H9 (cell line): ENCODE measurements at regions not wholly inside any gene's neighbourhood (a gene's known extent, or its start where the extent isn't known, plus 50 kb on each side); places are given as distances from the start of the nearest gene placed in this dataset.

ENCODE experiments used
- DNase-seq: peaks from one replicate; pipeline ENCODE4 v3.0.0-alpha.2; 2017
- H2AFZ ChIP-seq: one replicate; pipeline ENCODE4 v1.6.1; 2013; ENCODE audit warnings: mild to moderate bottlenecking, low read length, control low read depth, moderate library complexity
- H2AK5ac ChIP-seq: 2 replicates; pipeline ENCODE4 v1.6.1; 2013; ENCODE audit warnings: low read length, control low read depth, mixed read lengths; ENCODE audit not compliant: insufficient read length
- H2BK120ac ChIP-seq: one replicate; pipeline ENCODE4 v1.6.1; 2013; ENCODE audit warnings: low read depth, mild to moderate bottlenecking, low read length, control low read depth, inconsistent platforms; ENCODE audit not compliant: poor library complexity, severe bottlenecking
- H2BK12ac ChIP-seq: 2 replicates; pipeline ENCODE4 v1.6.1; 2013; ENCODE audit warnings: low read length, control low read depth, mixed read lengths, low read depth; ENCODE audit not compliant: insufficient read length
- H2BK15ac ChIP-seq: 2 replicates; pipeline ENCODE4 v1.6.1; 2013; ENCODE audit warnings: low read depth, low read length, control low read depth
- H2BK20ac ChIP-seq: one replicate; pipeline ENCODE4 v1.6.1; 2013; ENCODE audit warnings: low read depth, mild to moderate bottlenecking, low read length, control low read depth, inconsistent platforms; ENCODE audit not compliant: poor library complexity, severe bottlenecking
- H2BK5ac ChIP-seq: 2 replicates; pipeline ENCODE4 v1.6.1; 2013; ENCODE audit warnings: low read length, control low read depth, mixed read lengths; ENCODE audit not compliant: insufficient read length
- H3K14ac ChIP-seq: 2 replicates; pipeline ENCODE4 v1.6.1; 2013; ENCODE audit warnings: low read length, control low read depth; ENCODE audit not compliant: insufficient read depth
- H3K18ac ChIP-seq: 2 replicates; pipeline ENCODE4 v1.6.1; 2013; ENCODE audit warnings: low read depth, mild to moderate bottlenecking, mixed read lengths, low read length, control low read depth; ENCODE audit not compliant: insufficient read length
- H3K23ac ChIP-seq: 2 replicates; pipeline ENCODE4 v1.6.1; 2013; ENCODE audit warnings: low read length, control low read depth, mixed read lengths, low read depth; ENCODE audit not compliant: insufficient read length
- H3K23me2 ChIP-seq: 2 replicates; pipeline ENCODE4 v1.6.1; 2013; ENCODE audit warnings: low read depth, mild to moderate bottlenecking, mixed read lengths, low read length, control low read depth; ENCODE audit not compliant: insufficient read length, poor library complexity, severe bottlenecking
- H3K27ac ChIP-seq: 2 replicates; pipeline ENCODE4 v1.5.1; 2013; ENCODE audit warnings: low read length, control low read depth, mixed read lengths, low read depth; ENCODE audit not compliant: insufficient read length
- H3K27me3 ChIP-seq: 2 replicates; pipeline ENCODE4 v1.6.1; 2013; ENCODE audit warnings: low read length, control low read depth, inconsistent platforms; ENCODE audit not compliant: insufficient read depth
- H3K4ac ChIP-seq: 2 replicates; pipeline ENCODE4 v1.6.1; 2013; ENCODE audit warnings: low read depth, mild to moderate bottlenecking, control low read depth, inconsistent platforms, low read length, moderate library complexity
- H3K4me1 ChIP-seq: 2 replicates; pipeline ENCODE4 v1.6.1; 2013; ENCODE audit warnings: low read length, control low read depth, inconsistent platforms; ENCODE audit not compliant: insufficient read depth
- H3K4me2 ChIP-seq: 2 replicates; pipeline ENCODE4 v1.6.1; 2013; ENCODE audit warnings: low read length, control low read depth, mixed read lengths; ENCODE audit not compliant: insufficient read length, insufficient read depth
- H3K56ac ChIP-seq: 2 replicates; pipeline ENCODE4 v1.6.1; 2013; ENCODE audit warnings: low read depth, mild to moderate bottlenecking, mixed read lengths, low read length, control low read depth; ENCODE audit not compliant: insufficient read length
- H3K79me1 ChIP-seq: 2 replicates; pipeline ENCODE4 v1.6.1; 2013; ENCODE audit warnings: low read depth, mild to moderate bottlenecking, moderate library complexity, low read length, control low read depth, inconsistent platforms; ENCODE audit not compliant: insufficient read depth, poor library complexity, severe bottlenecking
- H3K79me2 ChIP-seq: 2 replicates; pipeline ENCODE4 v1.6.1; 2013; ENCODE audit warnings: low read length, control low read depth, inconsistent platforms; ENCODE audit not compliant: insufficient read depth
- H3K9ac ChIP-seq: 2 replicates; pipeline ENCODE4 v1.6.1; 2013; ENCODE audit warnings: low read length, control low read depth, mixed read lengths; ENCODE audit not compliant: insufficient read length; ENCODE audit errors: extremely low read depth
- H3K9me3 ChIP-seq: one replicate; pipeline ENCODE4 v1.6.1; 2013; ENCODE audit warnings: low read depth, low read length, inconsistent platforms; ENCODE audit not compliant: control insufficient read depth
- H3T11ph ChIP-seq: one replicate; pipeline ENCODE4 v1.6.1; 2013; ENCODE audit warnings: mild to moderate bottlenecking, low read length, control low read depth, inconsistent platforms
- H4K20me1 ChIP-seq: one replicate; pipeline ENCODE4 v1.6.1; 2013; ENCODE audit not compliant: control insufficient read depth, insufficient read length, insufficient read depth
- H4K5ac ChIP-seq: 2 replicates; pipeline ENCODE4 v1.6.1; 2013; ENCODE audit warnings: low read depth, mild to moderate bottlenecking, mixed read lengths, low read length, control low read depth; ENCODE audit not compliant: insufficient read length
- H4K8ac ChIP-seq: replicated peaks from 2 replicates; pipeline ENCODE4 v1.6.1; 2013; ENCODE audit warnings: low read length, control low read depth, mixed read lengths, low read depth; ENCODE audit not compliant: insufficient read length
- H4K91ac ChIP-seq: 2 replicates; pipeline ENCODE4 v1.6.1; 2013; ENCODE audit warnings: low read depth, mild to moderate bottlenecking, moderate library complexity, mixed read lengths, low read length, control low read depth; ENCODE audit not compliant: insufficient read length
- H3K27ac Mint-ChIP-seq, 3 experiments: 2 replicates in 2 of 3; 3 replicates in 1 of 3; pipeline ENCODE4 v1.8.0; 2020 to 2021; ENCODE audit warnings: mixed read lengths in 3 of 3, mild to moderate bottlenecking in 1 of 3, moderate library complexity in 1 of 3
- H3K27me3 Mint-ChIP-seq: 2 replicates; pipeline ENCODE4 v1.8.0; 2021; ENCODE audit warnings: low read depth, mild to moderate bottlenecking, moderate library complexity, mixed read lengths
- H3K36me3 Mint-ChIP-seq, 3 experiments: 2 replicates in 2 of 3; 3 replicates in 1 of 3; pipeline ENCODE4 v1.8.0; 2020 to 2021; ENCODE audit warnings: low read depth in 3 of 3, mixed read lengths in 3 of 3; ENCODE audit not compliant: insufficient read depth in 1 of 3
- H3K4me1 Mint-ChIP-seq, 2 experiments: 2 replicates each; pipeline ENCODE4 v1.8.0; 2020; ENCODE audit warnings: mixed read lengths in 2 of 2
- H3K4me3 Mint-ChIP-seq, 2 experiments: 2 replicates in 1 of 2; 3 replicates in 1 of 2; pipeline ENCODE4 v1.8.0; 2020 to 2021; ENCODE audit warnings: mild to moderate bottlenecking in 2 of 2, mixed read lengths in 2 of 2, moderate library complexity in 1 of 2
- H3K9me3 Mint-ChIP-seq, 2 experiments: 2 replicates in 1 of 2; 3 replicates in 1 of 2; pipeline ENCODE4 v1.8.0; 2020; ENCODE audit warnings: mild to moderate bottlenecking in 2 of 2, mixed read lengths in 2 of 2, moderate library complexity in 1 of 2
- WGBS: extraction: QIAGEN DNeasy Blood & Tissue Kit; methylation state at CpG from one replicate; pipeline ENCODE4 v1.1.7; 2013; ENCODE audit warnings: missing lambda C conversion rate, low lambda C conversion rate, mixed read lengths; ENCODE audit not compliant: insufficient read length; ENCODE audit errors: extremely low coverage; 5-methylcytosine and 5-hydroxymethylcytosine counted together
- TF ChIP-seq, protein P1 (sequence below): fragments of 200-600 bp; sonication (generic); conservative IDR thresholded peaks from 3 replicates; pipeline ENCODE4 v1.8.0; 2021; ENCODE audit warnings: antibody characterized with exemption, mild to moderate bottlenecking

DNA sequence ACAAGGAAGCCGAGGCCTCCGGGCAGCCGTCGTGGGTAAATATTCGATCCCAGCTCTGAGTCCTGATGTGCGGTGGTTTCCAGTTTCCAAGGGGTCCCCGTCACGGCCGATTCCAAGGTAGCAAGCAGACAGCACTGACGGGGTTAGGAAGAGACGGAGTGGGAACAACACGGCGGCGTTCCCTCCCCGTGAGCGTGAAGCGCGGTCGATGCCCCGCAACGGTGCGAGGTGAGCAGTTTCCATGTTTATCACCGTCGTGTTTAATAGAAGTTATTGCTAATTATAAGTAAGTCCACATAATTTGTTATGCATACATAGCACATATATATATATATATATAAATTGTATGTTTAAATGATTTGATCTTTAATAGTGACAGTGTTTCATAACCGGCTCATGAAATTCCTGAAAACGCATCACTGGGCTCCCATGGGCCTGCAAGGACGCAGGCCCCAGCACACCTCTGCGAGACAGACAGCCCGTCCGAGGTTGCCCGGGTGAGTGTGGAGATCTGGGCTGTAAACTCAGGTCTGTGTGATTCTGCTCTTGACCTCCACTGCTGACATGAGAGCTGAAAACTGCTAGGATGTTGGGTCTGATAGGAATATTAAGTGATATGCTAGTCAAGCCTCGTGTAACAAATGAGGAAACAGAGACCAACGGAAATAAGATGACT is 243.5 kb upstream of the SALL3 start:
- H3K4me1 Mint-ChIP-seq = 0 out of 4 replicates have a peak, but pooled peaks cover 0 to 7% of the 10 kb centered on the region in 2 experiments
- Histone ChIP-seq H3T11ph (no peak overlapping the region), H3K18ac (no peak overlapping the region), H2AFZ (no peak overlapping the region), H4K8ac (no peak overlapping the region), H3K4me2 (no peak overlapping the region), H4K5ac (no peak overlapping the region), H2AK5ac (no peak overlapping the region), H3K23ac (no peak overlapping the region), H2BK15ac (no peak overlapping the region), H2BK120ac (no peak overlapping the region), H4K91ac (no peak overlapping the region), H3K79me1 (no peaks in the 10 kb centered on the region), H3K79me2 (no peaks in the 10 kb centered on the region), H2BK12ac (no peak overlapping the region), H3K23me2 (no peaks in the 10 kb centered on the region), H3K9ac (no peak overlapping the region), H3K56ac (no peak overlapping the region), H3K27me3 (no peaks in the 10 kb centered on the region), H2BK5ac (no peak overlapping the region), H3K9me3 (no peaks in the 10 kb centered on the region), H2BK20ac (no peak overlapping the region), H4K20me1 (no peaks in the 10 kb centered on the region), H3K4ac (no peak overlapping the region), H3K14ac (no peak overlapping the region), H3K4me1 (no peaks in the 10 kb centered on the region), H3K27ac (no peak overlapping the region)
- DNase-seq = peak; percentile 5
- no peaks in the 10 kb centered on the region; a peak in 1 of 7 replicates for H3K36me3 Mint-ChIP-seq
- no CpG with 5 or more reads among the region's 33 CpGs for WGBS
- H3K9me3 Mint-ChIP-seq = no peaks in the 10 kb centered on the region; a peak in 2 of 5 replicates
- TF ChIP-seq, protein P1, sequence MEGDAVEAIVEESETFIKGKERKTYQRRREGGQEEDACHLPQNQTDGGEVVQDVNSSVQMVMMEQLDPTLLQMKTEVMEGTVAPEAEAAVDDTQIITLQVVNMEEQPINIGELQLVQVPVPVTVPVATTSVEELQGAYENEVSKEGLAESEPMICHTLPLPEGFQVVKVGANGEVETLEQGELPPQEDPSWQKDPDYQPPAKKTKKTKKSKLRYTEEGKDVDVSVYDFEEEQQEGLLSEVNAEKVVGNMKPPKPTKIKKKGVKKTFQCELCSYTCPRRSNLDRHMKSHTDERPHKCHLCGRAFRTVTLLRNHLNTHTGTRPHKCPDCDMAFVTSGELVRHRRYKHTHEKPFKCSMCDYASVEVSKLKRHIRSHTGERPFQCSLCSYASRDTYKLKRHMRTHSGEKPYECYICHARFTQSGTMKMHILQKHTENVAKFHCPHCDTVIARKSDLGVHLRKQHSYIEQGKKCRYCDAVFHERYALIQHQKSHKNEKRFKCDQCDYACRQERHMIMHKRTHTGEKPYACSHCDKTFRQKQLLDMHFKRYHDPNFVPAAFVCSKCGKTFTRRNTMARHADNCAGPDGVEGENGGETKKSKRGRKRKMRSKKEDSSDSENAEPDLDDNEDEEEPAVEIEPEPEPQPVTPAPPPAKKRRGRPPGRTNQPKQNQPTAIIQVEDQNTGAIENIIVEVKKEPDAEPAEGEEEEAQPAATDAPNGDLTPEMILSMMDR = no peak
- no peak overlapping the region for H3K27ac Mint-ChIP-seq
- peaks cover 3% of the 10 kb centered on the region; the same call in 1 of the 2 replicates for H3K27me3 Mint-ChIP-seq
- H3K4me3 Mint-ChIP-seq = no peak overlapping the region
